ENCODE measurements at regions not wholly inside any gene's neighbourhood (a gene's known extent, or its start where the extent isn't known, plus 50 kb on each side); places are given as distances from the start of the nearest gene placed in this dataset.

GRCh38 chr18:78799382-78800089 lies 180.1 kb upstream of the SALL3 start:
- TF ChIP-seq POLR2A (IDR thresholded peaks at IDR 0.05) = no peak
- TF ChIP-seq, protein P1, sequence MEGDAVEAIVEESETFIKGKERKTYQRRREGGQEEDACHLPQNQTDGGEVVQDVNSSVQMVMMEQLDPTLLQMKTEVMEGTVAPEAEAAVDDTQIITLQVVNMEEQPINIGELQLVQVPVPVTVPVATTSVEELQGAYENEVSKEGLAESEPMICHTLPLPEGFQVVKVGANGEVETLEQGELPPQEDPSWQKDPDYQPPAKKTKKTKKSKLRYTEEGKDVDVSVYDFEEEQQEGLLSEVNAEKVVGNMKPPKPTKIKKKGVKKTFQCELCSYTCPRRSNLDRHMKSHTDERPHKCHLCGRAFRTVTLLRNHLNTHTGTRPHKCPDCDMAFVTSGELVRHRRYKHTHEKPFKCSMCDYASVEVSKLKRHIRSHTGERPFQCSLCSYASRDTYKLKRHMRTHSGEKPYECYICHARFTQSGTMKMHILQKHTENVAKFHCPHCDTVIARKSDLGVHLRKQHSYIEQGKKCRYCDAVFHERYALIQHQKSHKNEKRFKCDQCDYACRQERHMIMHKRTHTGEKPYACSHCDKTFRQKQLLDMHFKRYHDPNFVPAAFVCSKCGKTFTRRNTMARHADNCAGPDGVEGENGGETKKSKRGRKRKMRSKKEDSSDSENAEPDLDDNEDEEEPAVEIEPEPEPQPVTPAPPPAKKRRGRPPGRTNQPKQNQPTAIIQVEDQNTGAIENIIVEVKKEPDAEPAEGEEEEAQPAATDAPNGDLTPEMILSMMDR (IDR thresholded peaks at IDR 0.05) = no peak
